Fibroblast of the aortic adventitia (primary cell): ENCODE measurements at regions not wholly inside any gene's neighbourhood (a gene's known extent, or its start where the extent isn't known, plus 50 kb on each side); places are given as distances from the start of the nearest gene placed in this dataset.
A peak's percentile ranks its signal among the peaks of the same experiment; 100 is the strongest.

ENCODE experiments used
- DNase-seq: peaks from one replicate; pipeline ENCODE4 v3.0.0-alpha.2; 2010; ENCODE audit warnings: low read depth
- H3K4me3 ChIP-seq: 2 replicates; pipeline ENCODE4 v1.5.1; 2011; ENCODE audit warnings: low read depth, mild to moderate bottlenecking, control low read depth, low read length, moderate library complexity
- TF ChIP-seq, protein P1 (sequence below): IDR thresholded peaks from 2 replicates; pipeline ENCODE4 v1.5.1; 2011; ENCODE audit warnings: mild to moderate bottlenecking, low read length, control low read depth, inconsistent platforms; ENCODE audit not compliant: insufficient read depth

- no peak for DNase-seq
- TF ChIP-seq, protein P1, sequence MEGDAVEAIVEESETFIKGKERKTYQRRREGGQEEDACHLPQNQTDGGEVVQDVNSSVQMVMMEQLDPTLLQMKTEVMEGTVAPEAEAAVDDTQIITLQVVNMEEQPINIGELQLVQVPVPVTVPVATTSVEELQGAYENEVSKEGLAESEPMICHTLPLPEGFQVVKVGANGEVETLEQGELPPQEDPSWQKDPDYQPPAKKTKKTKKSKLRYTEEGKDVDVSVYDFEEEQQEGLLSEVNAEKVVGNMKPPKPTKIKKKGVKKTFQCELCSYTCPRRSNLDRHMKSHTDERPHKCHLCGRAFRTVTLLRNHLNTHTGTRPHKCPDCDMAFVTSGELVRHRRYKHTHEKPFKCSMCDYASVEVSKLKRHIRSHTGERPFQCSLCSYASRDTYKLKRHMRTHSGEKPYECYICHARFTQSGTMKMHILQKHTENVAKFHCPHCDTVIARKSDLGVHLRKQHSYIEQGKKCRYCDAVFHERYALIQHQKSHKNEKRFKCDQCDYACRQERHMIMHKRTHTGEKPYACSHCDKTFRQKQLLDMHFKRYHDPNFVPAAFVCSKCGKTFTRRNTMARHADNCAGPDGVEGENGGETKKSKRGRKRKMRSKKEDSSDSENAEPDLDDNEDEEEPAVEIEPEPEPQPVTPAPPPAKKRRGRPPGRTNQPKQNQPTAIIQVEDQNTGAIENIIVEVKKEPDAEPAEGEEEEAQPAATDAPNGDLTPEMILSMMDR = no peak
- H3K4me3 ChIP-seq = no peak overlapping the region
Measured at GRCh38 chr4:126007142-126007541, 692.4 kb downstream of the FAT4 start.

- no peak for DNase-seq
- H3K4me3 ChIP-seq = no peak overlapping the region
- TF ChIP-seq, protein P1 = no peak
Measured at GRCh38 chr4:126012691-126013290, 698.0 kb downstream of the FAT4 start.

GRCh38 chr4:126018274-126018673 is 703.5 kb downstream of the FAT4 start:
- no peak for DNase-seq
- TF ChIP-seq, protein P1 = no peak

DNA sequence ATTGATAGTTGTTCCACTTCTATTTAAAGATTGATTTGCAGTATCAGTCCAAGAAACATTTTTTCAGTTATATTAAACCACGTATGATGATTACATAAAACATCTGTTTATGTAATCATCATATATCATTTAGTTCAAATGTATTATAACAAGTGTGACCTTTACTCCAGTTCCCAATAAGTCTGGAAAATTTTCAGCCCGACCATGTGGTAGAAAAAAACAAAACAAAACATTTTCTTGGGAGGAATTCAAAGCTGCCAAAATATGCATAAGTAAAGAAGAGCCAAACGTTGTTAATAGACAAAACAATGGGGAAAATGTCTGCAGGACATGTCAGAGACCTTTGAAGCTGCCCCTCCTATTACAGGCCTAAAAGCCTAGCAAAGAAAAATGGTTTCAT is 709.1 kb downstream of the FAT4 start:
- TF ChIP-seq, protein P1 = no peak
- no peak overlapping the region for H3K4me3 ChIP-seq
- peak; percentile 40 for DNase-seq

More at GRCh38 chr4:126018274-126018673, 703.5 kb downstream of the FAT4 start:
- no peak overlapping the region for H3K4me3 ChIP-seq

DNA sequence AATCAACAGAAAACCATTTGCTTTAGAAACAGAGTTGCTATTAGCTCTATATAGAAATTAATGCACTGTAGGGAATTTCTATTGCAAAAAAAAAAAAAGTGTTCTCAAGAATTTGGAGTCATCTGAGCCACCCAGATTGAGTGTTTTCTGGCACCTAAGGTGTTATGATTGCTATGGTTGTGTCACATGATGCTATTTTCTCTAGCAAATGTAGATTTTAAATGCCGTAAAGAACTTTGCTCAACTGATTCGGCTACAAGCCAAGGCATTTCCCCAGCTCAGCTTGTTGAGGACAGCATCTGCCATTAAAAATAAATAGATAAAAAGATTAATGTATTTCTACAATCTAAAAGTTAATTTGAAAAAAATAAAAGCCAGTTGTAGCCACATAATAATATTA is 712.8 kb downstream of the FAT4 start:
- DNase-seq = no peak
- TF ChIP-seq, protein P1 = no peak
- H3K4me3 ChIP-seq = no peak overlapping the region

DNA sequence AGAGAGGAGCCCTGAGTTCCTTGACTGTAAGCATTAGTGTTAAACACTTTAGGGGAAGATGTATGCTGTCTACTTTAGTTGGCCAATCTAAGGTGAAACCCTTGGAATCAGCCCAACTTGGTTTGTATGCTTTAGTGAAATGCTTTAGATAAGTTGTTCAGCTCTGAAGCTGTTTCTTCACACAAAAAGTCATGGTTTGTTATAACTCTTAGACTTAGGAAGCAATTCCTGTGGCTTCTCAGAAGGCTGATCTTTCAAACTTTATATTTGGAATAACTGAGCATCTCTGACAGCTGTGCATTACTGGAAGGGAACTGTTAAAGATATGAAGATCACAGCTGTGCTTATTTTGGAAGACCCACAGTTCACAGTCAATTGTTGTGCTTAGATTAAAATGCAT is 714.1 kb downstream of the FAT4 start:
- no peak overlapping the region for H3K4me3 ChIP-seq
- TF ChIP-seq, protein P1 = no peak
- peak; percentile 43 for DNase-seq

GRCh38 chr4:126037231-126037630 is 722.5 kb downstream of the FAT4 start:
- TF ChIP-seq, protein P1 = no peak
- H3K4me3 ChIP-seq = no peak overlapping the region
- DNase-seq = no peak
